ENCODE measurements at regions not wholly inside any gene's neighbourhood (a gene's known extent, or its start where the extent isn't known, plus 50 kb on each side); places are given as distances from the start of the nearest gene placed in this dataset.

DNA sequence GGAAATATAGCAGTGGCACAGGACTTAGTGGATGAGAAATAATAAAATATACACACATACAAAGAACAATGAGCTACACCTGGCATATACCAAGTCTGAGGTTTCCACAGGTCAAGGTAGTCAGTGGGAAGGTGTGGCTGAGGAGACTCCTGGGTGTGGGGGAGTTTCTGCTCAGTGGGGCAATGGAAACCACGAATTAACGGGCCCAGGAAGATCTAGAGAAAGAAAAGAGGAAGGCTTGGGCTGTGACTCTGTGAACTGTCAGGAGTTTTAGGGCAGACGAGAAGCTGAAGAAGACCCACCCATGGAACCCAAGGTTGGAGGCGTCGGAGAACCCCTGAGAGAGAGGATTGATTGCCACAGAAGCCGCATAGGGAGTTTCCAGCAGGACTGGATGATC lies 196.5 kb downstream of the HERPUD2 start:
- DNase-seq, result no peak

DNA sequence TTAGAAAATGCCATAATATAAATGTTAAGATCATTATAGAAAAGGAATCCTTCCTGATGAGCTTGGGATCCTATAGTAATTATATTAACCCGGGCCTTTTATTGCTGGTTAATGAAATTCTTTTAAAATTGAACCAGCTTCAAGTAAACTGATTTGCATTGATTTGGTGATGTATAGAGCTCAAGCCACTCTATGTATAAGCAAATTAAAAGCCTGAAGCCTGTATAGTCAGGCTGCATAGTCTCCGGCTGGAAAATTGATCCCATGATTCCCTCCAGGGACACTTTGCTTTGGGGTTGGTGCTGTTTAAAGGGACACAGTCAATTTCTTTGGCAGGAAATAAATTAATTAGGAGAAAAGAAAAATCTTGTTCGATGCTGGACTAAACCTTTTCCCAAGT lies 199.1 kb downstream of the HERPUD2 start:
- no peak for DNase-seq

DNA sequence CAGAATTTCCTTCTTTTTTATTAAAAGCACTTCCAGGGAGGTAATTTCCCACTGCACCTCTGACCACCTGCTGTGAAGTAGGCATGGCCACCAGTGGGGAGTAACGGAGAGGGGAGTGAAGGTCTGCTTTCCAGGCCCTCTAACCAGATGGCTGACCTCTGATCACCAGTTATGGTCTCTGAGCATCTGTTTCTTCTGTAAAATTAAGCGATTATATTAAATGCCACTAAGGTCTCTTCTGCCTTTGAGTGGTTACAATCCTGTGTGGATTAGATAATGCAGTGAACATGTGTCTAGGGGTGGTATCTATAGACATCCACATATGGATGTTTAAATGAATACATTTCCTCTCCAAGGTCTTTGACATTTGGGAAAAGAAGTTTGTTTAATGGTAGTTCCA lies 199.6 kb downstream of the HERPUD2 start:
- DNase-seq, result no peak

DNA sequence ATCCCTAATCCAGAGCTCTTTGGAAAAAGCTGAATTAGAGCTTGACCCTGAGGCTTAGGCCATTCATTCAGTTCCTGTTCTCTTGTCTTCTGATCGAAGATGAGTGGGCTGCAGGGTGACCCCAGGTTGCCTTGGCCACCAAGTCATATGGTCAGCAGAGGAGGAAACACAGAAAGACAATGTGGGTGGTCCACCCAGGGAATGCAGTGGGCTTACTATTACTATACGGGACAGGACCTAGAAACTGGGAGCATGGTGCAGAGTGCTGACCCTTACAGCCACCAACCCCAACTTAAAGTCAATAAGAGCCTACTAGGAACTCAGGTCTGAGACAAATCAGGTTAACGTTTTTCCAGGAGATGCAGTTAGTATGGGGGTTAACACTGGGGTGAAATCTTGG lies 200.5 kb downstream of the HERPUD2 start:
- no peak for DNase-seq

DNA sequence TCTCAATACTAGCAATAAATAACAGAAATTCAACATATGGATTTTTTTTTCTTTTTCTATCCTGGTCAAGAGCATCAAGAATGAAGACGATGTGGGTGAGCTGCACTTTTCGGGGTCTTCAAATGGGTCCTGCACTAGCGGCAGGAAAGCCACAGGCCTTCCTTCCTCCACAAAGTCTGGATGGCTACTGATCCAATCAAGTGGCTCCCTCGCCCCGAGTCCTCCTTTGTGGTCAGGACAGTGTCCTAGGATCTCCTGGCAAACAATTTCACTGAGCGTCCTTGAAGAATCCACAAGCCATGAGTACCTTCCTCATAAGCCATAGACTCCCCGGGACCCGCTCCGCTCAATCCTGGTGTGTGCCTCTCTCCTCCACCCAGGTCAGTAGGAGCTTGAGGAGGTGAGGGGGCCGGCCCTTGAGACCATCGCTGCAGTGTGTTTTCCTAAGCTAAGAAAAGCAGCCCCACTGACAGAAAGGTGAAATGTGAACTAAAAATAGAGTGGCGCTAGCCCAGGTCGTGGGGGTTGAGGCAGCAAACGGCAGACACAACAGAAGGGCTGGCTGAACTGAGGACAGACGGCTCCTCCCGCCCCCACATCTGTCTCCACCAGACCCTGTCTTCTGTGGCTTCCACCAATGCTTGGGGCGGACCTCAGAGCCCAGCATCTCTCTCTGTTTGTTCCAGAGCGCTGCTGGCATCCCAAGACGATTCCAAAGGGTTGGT lies 202.3 kb downstream of the HERPUD2 start:
- no peak for DNase-seq

DNA sequence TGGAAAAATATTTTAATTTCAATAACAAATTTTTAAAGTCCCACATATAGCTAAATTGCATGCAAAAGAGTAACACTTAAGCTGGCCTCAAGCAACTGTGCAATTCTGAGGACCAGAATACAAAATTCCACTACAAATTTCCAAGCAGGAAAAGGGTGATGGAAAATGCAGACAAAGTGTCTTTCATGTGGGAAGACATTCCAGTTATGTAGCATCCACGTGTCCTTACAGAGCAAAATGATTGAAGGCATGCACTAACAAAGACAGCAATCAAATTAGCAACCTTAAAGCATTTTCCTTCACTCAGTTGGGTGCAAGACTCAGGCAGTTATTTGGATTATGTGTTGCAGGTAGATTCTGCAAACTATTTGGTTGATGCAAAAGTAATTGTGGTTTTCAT lies 203.7 kb downstream of the HERPUD2 start:
- no peak for DNase-seq

DNA sequence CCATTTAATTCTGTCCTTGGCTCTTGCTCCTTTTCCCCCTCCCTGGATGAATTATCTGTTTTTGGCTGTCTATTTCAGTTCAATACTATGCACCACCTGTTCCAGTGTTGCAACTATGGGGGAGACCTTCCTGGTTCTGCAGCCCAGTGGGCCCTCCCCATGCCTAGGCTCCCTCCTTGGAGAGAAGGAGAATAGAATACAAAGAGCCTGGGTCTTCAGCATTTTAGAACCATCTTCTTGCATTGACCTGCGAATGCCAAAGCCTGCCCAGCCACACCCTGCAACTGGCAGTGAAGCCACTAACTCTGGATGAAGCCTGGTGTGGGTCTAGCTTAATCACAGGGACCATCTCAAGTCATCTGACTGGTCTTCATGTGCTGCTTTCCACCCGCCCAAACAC lies 207.1 kb downstream of the HERPUD2 start:
- DNase-seq, result no peak

DNA sequence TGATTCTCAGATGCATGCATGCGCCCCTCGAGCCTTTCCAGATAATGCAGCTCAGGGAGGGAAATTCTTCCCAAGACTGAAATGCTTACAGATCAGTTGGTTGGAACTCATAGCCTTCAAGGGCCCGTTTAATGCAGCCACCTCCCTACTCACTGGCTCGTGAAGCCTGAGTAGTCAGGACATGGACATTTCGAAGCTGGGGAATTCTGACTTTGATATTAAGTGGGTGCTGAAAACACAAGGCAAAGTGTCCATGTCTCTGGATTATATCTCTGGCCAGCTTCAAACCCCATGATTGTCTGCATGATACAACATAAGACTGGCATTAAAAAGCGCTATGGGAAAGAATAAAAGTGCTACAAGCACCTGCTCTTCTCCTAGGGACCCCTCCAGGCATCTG lies 207.5 kb downstream of the HERPUD2 start:
- DNase-seq, result no peak

DNA sequence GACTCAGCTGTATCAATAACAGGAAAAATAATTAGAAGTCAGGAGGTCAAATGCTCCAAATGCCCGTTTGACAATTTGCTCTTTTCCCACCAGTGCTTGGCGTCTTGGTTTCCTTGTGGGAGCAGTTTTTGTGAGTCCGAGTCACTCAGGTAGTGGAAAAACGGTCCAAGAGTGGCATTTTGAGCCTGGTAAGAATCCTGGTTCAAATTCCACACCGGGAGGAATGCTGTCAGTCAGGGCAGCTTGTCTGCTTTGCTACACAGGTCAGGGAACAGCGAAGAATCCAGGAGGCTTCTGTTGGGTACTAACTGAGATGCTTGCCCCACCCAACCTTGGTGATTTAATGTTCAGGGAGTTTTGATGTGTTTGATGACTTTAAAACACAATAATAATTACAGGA lies 209.5 kb downstream of the HERPUD2 start:
- no peak for DNase-seq

DNA sequence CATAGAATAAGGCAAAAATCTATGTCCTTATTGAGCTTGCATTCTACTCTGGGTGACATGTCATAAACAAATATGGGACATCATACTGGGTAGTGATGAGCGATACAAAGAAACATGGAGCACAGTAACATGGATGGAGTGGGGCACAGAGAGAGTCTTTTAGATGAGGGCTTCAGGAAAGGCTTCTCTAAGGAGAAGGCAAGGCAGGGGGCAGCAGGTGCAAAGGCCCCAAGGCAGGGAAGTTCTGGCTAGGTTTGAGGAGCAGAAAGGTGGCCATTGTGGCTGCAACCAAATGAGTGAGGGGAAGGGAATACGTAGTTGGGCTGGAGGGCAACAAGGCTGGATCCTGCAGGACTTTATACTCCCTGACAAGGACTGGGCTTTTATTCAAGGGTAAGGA lies 211.4 kb downstream of the HERPUD2 start:
- no peak for DNase-seq

DNA sequence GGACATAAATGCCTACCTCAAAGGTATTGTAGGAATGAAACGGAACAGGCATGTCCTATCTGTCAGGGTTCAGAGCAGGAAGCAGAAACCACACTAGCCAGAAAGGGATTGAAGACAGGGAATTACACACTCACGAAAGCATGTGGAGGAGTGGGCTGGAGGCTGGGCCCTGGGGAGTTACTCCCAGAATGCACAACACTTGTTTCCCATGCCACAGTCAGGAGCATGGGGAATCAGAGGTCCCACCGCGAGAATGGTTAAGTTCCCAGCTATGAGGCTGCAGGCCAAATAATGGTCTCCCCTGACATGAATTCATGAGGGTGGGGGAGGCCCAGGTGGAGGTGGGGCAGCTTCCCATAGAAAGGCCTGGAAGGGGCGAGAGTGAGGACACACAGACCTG lies 212.7 kb downstream of the HERPUD2 start:
- no peak for DNase-seq

DNA sequence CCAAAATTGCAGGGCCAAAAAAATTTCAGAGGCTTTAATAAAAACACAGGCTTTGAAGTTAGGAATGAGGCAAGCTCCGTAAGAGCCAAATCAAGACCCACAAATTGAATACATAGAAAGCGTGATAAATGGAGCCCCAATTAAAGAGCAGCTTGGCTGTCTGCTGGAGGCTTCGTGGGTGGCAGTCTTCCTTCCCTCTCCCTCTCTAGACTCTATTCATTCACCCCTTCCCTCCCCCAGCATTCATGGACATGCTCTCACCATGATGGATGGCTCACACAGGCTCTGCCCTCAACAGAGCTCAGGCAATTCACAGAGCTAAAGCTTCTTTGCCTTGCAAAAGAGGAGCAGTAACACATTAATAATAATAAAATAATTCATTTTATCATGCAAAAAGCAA lies 214.1 kb downstream of the HERPUD2 start:
- no peak for DNase-seq

DNA sequence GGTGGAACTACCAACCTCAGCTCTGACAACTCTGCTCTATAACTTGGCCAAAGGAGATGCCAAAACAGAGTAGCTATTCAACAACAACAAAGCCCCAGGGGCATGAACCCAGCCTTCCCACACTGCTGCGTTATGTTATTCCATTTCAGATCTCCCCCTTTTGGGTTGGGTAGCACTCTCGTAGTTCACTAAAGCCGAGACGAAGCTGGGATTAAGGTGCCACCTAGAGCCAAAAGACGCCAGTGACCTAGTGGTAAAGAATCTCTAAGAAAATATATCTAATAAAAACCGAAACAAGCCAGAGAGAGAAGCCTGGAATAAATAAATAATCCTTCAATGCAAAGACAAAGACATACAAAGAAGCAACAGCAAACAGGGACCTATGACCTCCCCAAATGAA lies 217.3 kb downstream of the HERPUD2 start:
- DNase-seq, result no peak

DNA sequence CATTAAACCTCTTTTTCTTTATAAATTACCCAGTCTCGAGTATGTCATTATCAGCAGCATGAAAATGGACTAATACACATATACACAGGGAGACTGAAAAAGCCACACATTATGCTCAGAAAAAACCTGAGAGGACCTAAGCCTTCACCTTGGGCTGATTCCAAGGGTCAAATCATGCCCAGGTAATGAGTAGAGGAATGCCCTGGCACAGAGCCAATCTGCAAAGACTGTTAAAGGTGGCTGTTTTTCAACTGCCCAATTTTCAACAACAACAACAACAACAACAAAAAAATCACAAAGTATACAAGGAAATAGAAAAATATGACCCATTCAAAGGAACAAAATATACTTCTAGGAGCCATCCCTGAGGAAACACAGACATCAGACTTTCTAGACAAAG lies 220.2 kb upstream of the TBX20 start:
- no peak for DNase-seq

DNA sequence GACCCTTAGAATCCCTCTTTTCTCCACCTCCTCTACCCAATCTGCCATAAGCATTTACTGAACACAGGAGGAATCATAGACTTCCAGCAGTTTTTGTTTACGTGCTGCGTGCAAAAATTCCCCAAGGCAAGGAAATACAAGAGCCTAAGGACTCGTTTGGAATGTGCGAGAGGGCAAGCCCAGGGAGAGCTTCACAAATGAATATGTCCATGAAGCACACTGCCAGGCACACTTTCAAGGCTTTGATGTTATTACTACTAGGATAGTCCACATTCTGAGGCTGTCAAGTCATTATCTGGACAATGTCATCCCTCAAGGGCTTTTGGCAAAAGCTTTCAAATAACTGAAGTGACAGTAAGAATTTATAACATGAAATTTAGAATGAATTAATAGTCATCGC lies 214.7 kb upstream of the TBX20 start:
- DNase-seq, result no peak

DNA sequence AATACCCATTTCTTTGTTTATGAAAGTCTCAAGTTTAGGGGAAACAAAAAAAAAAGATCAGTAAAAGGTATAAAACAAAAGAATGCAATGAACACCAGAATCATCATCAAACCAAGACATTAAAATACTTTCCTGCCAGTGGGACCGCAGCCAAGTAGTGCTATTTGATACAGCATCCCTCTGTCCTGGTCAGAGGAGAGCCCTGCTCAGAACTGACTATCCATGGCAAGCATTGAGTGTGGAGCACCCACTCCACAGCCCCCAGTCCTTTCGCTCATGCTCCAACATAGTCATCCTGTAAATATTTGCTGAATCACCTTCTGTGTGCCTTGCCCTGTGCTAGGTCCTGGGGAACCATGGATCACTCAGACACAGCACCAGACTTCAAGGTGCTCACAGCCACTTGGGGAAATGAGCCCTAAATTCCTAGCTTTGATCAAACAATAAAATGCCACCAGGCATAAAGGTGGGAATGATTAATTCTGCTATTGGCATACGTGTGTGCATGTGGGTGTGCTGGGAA lies 213.6 kb upstream of the TBX20 start:
- DNase-seq, result no peak

DNA sequence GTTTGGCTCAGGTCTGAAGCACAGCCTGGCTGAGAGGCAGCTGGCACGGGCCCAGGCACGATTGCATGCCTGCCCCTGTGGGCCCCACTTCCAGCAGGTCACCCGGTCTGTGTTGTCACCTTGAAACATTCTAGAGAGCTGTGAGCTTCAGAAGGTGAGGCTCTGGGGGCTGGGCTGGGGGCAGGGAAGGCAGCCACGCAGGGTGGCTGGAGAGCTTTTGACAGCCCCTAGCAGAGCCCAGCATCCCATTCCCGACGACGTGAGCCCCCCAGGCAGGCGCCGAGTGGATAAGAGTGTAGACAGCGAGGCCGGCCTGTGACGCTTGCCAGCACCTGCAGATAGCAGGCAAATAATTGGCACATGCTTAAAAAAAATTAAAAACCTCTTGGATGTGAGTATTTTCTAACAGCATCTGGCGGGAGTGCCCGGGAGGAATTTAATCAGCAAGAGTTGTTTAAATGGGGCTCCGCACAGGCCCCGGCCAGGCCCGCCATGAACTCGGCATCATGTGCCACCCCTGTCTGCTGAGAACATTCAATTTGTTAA lies 212.0 kb upstream of the TBX20 start:
- no peak for DNase-seq

DNA sequence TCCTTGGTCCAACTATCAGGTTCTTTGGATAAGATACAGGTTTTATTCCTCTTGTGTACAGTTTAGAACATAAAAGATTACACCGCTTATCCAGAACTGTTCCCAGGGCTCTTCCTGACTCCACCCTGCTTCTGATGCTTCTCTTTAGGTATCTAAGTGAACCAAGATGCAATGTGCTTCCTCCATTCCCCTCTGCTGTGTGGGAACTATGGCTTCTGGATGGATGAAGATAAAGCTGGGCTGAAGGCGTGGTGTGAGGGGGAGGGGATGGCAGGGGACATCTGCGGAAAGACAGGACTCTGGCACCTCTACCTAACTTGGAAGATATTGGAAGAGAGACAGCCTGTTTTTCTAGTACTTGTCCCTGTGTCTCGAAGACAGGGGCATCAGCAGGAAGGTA lies 209.9 kb upstream of the TBX20 start:
- no peak for DNase-seq

DNA sequence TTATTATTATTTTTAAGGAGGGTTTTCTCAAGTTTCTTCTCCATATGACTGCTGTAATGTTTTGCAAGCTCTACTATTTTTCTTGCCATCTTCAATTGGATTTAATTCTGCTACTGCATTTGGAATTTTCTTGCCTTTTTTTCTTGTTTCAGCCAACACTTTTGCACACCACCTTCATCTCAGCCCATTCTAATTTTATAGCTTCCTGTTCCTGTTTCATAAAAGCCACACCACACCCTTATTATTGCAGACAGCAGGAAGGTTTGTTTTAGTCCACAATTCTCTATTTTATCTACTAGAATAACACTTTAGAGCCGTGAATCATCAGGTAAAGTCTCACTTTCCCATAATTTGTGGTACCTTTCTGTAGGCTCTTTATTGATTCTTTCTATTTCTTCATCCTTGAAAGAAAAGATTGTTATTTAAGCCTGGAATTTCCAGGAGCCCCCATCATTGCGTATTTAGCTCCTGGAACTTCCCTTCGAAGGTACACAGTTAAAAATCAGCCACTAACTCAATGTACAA lies 209.3 kb upstream of the TBX20 start:
- no peak for DNase-seq

DNA sequence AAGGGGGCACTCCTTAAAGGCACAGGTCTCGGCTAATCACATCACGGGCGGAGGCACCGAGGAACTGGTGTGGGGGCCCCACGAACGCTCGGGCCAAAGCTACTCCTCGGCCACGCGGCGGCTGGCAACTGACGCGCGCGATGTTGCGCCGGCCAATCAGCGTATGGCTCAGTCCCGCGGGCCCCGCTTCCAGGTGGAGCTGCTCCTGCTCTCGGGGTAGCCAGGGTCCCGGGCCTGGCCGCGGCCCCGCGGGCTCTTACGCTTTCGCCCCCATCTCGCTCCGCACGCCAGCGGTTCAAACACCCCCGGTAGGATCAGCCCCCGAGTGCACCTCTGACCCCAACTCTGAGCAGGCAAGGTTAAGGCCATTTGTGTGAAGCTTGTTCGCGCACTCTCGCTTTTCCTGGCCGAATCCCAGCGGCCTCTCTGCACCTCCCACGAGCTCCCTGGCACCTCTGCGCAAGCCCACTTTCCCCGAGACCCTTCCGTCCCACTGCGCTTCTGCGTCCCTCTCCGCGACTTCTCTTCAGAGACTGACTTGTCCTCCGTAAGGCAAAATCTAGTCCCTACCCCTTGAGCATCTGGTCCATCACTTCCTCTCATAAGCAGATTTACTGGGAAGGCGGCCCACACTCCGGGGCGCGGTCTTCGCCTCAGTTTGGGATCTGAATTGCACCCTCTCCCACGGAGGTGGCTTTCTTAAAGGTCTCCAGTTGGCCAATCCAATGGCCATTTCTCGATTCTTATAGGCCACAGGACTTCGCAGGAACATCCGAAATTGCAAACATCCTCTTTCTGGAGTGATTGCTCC lies 200.9 kb upstream of the TBX20 start:
- DNase-seq, result no peak

DNA sequence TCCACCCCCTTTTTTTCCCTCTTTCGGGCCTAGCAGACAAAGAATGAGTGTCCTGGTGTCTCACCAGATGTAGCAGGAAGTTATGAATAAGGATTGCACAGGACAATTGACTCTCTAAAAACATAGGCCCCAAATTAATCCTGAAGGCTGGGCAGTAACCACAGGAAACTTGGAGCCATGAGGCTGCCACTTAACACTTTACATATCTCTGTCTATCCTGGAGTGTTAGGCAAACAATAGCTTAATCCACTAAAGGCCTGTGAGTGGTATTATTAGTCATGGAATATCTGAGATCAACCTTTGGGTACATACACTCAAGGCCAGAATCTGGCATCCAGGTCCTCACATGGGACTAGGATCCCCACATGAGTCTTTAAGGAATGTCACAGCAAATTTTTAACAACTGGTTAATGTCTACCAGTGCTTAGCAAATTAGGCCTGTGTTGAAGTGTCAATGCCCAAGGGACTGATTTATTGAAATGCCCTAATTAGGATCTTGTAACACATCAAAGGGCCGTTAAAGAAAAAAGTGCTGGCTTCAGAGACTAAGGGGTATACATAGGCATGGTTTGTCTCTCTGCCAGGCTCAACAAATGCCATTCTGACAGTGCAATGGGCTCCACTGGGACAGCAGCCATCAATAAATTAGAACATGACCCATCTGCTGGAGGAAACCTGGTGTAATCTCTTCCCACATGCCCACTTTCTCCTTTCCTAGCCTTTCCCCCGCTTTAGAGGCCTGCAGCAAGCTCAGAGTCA lies 196.7 kb upstream of the TBX20 start:
- DNase-seq, result no peak

DNA sequence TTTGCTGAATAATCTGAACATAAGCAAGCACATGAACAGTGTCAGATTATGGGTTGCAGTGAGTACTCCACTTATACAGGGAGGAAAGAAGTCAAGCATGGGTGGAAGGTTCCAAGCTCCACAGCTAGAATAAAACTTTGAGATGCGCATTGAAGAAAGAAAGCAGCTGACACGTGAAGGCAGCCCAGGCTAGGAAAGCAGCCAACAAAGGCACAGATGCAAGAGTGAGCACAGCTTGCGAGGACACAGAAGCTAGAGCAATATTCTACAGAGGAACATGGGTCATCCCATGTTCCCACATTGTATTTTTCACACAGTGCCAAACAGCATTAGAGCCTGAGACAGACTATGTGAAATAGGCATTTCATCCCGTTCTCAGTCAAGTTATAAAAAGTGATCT lies 194.6 kb upstream of the TBX20 start:
- DNase-seq, result no peak

DNA sequence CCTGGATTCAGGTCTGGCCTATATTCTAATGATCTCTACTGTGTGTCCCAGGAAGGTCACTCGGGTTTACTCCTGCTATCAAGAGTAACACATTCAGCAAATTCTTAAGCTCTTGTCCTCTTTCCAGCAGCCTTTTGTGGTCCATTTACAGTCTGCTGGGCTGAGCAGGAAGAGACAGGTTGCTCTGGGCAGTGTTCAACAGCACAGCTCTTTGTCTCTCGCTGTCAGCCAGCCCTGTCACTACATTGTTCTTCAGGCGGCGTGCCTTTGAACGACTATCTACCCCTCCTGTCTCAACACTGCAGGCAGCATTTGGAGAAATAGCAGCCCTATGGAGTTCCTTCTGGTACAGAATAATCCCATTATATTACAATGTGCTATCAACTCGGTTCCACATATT lies 192.2 kb upstream of the TBX20 start:
- no peak for DNase-seq
